K562 (cell line): ENCODE measurements at regions not wholly inside any gene's neighbourhood (a gene's known extent, or its start where the extent isn't known, plus 50 kb on each side); places are given as distances from the start of the nearest gene placed in this dataset.

Experiments used
- ARID3A ChIP-seq: IDR thresholded peaks from 2 replicates; pipeline ENCODE4 v1.6.1; 2012; ENCODE audit warnings: low read depth, low read length, improper control_type of control experiment, borderline replicate concordance
- ATF6 ChIP-seq: sonication (generic); formaldehyde crosslinking; IDR thresholded peaks from 2 replicates; pipeline ENCODE4 v1.4.0; 2020; ENCODE audit warnings: mild to moderate bottlenecking, missing genetic modification reagents
- CCAR2 ChIP-seq: fragments of 200-400 bp; formaldehyde crosslinking; IDR thresholded peaks from 2 replicates; pipeline ENCODE4 v1.6.1; 2017; ENCODE audit warnings: mild to moderate bottlenecking, low read depth, low read length
- CHD1 ChIP-seq: fragments of 200-600 bp; sonication (generic); IDR thresholded peaks from one replicate; pipeline ENCODE4 v1.6.1; 2012; ENCODE audit warnings: mild to moderate bottlenecking, moderate library complexity, low read length, inconsistent platforms
- CHD2 ChIP-seq: IDR thresholded peaks from 2 replicates; pipeline ENCODE4 v1.6.1; 2011; ENCODE audit warnings: low read depth, low read length
- CSDE1 ChIP-seq, 2 experiments: fragments of 450-650 bp; IDR thresholded peaks; 2 replicates each; pipeline ENCODE4 v1.6.1; 2016; ENCODE audit warnings: mild to moderate bottlenecking in 1 of 2
- DDX20 ChIP-seq: fragments of 450-650 bp; IDR thresholded peaks from 2 replicates; pipeline ENCODE4 v1.6.1; 2016; ENCODE audit warnings: missing genetic modification characterization, low read depth, mild to moderate bottlenecking, missing compliant biosample characterization, moderate library complexity
- FOXM1 ChIP-seq, 2 experiments: fragments of 450-650 bp in 1 of 2; sonication (generic) in 1 of 2; formaldehyde crosslinking in 1 of 2; IDR thresholded peaks; 2 replicates each; pipeline versions ENCODE4 v1.6.1 to v1.9.0; 2017 to 2022; ENCODE audit warnings: low read depth in 2 of 2, mild to moderate bottlenecking in 2 of 2, missing genetic modification reagents in 1 of 2, moderate library complexity in 1 of 2
- FUS ChIP-seq: fragments of 200-400 bp; formaldehyde crosslinking; optimal IDR thresholded peaks from 2 replicates; pipeline ENCODE3; 2017; ENCODE audit warnings: low read depth, low read length
- HMBOX1 ChIP-seq: sonication (generic); IDR thresholded peaks from 2 replicates; pipeline ENCODE4 v1.6.1; 2016
- HNRNPH1 ChIP-seq: fragments of 200-400 bp; formaldehyde crosslinking; optimal IDR thresholded peaks from 2 replicates; pipeline ENCODE3; 2017; ENCODE audit warnings: low read depth, mild to moderate bottlenecking, low read length, moderate library complexity
- KHSRP ChIP-seq: fragments of 450-650 bp; IDR thresholded peaks from 2 replicates; pipeline ENCODE4 v1.6.1; 2017
- MYNN ChIP-seq, 2 experiments: sonication (generic); formaldehyde crosslinking in 1 of 2; IDR thresholded peaks; 2 replicates each; pipeline versions ENCODE4 v1.5.0 to v1.6.1; 2016 to 2020; ENCODE audit warnings: antibody characterized with exemption in 1 of 2, missing genetic modification reagents in 1 of 2
- NEUROD1 ChIP-seq: fragments of 150-350 bp; IDR thresholded peaks from 2 replicates; pipeline ENCODE4 v1.6.1; 2014; ENCODE audit warnings: borderline replicate concordance, low read length, low read depth; ENCODE audit not compliant: partially characterized antibody
- PHB ChIP-seq: fragments of 250-450 bp; sonication (Bioruptor Pico); IDR thresholded peaks from 2 replicates; pipeline ENCODE4 v1.5.0; 2021
- TAL1 ChIP-seq: fragments of 450-650 bp; IDR thresholded peaks from 2 replicates; pipeline ENCODE4 v1.6.1; 2016; ENCODE audit warnings: mild to moderate bottlenecking
- TEAD2 ChIP-seq: fragments of 450-650 bp; IDR thresholded peaks from 2 replicates; pipeline ENCODE4 v1.6.1; 2016; ENCODE audit warnings: missing genetic modification characterization, control low read depth, missing compliant biosample characterization
- TFAM ChIP-seq: fragments of 250-450 bp; sonication (Bioruptor Pico); conservative IDR thresholded peaks from 2 replicates; pipeline ENCODE4 v1.5.0; 2021; ENCODE audit warnings: mild to moderate bottlenecking, moderate library complexity
- XRCC3 ChIP-seq: fragments of 450-650 bp; IDR thresholded peaks from 2 replicates; pipeline ENCODE4 v1.6.1; 2017; ENCODE audit warnings: mild to moderate bottlenecking, moderate library complexity
- ZNF12 ChIP-seq: sonication (generic); formaldehyde crosslinking; IDR thresholded peaks from 2 replicates; pipeline ENCODE4 v1.4.0; 2020; ENCODE audit warnings: mild to moderate bottlenecking, missing genetic modification reagents
- ZNF263 ChIP-seq: sonication (generic); formaldehyde crosslinking; IDR thresholded peaks from 2 replicates; pipeline ENCODE4 v1.8.0; 2022; ENCODE audit warnings: mild to moderate bottlenecking, missing genetic modification reagents, borderline replicate concordance
- ZNF311 ChIP-seq: fragments of 250-450 bp; sonication (Bioruptor Pico); IDR thresholded peaks from 2 replicates; pipeline ENCODE4 v1.4.0; 2020; ENCODE audit warnings: mild to moderate bottlenecking, moderate library complexity
- ZNF395 ChIP-seq: fragments of 200-800 bp; sonication (Bioruptor generic); IDR thresholded peaks from 2 replicates; pipeline ENCODE4 v1.6.1; 2017; ENCODE audit warnings: missing genetic modification characterization, missing compliant biosample characterization
- ZNF551 ChIP-seq: fragments of 250-450 bp; sonication (Bioruptor Pico); IDR thresholded peaks from 2 replicates; pipeline ENCODE4 v1.5.0; 2021; ENCODE audit warnings: mild to moderate bottlenecking, moderate library complexity

- TF ChIP-seq TAL1 (peak; percentile 95), TFAM (CRISPR knock-in tag) (no peak), ZNF395 (CRISPR knock-in tag) (peak; percentile 97), CHD2 (0 out of 2 replicates have a peak, but pooled peaks have one; percentile 37), ZNF311 (CRISPR knock-in tag) (no peak), PHB (CRISPR knock-in tag) (no peak), FUS (no peak), NEUROD1 (peak; percentile 71), MYNN (IDR thresholded peaks at IDR 0.05) (peak; percentile 74), MYNN (CRISPR knock-in tag; IDR thresholded peaks at IDR 0.05) (no peak), KHSRP (peak; percentile 67), TEAD2 (tag) (peak; percentile 43; the same call in 1 of the 2 replicates), XRCC3 (no peak), ZNF551 (no peak), CSDE1 (IDR thresholded peaks at IDR 0.05) (no peak), CHD1 (no peak), HNRNPH1 (no peak), ZNF12 (CRISPR knock-in tag) (no peak), ARID3A (no peak), DDX20 (tag) (no peak), FOXM1 (IDR thresholded peaks at IDR 0.05; ENCODE audit: low read depth) (peak; percentile 88), FOXM1 (CRISPR knock-in tag; IDR thresholded peaks at IDR 0.05; ENCODE audit: low read depth) (no peak; the same call in 1 of the 2 replicates), HMBOX1 (no peak; the same call in 1 of the 2 replicates), CCAR2 (no peak), ZNF263 (CRISPR knock-in tag) (peak; percentile 44; the same call in 1 of the 2 replicates), ATF6 (CRISPR knock-in tag) (no peak)
Observed at GRCh38 chr6:3650959-3651697, 100.4 kb downstream of the PXDC1 start (continued).
